ENCODE measurements at regions not wholly inside any gene's neighbourhood (a gene's known extent, or its start where the extent isn't known, plus 50 kb on each side); places are given as distances from the start of the nearest gene placed in this dataset.

DNA sequence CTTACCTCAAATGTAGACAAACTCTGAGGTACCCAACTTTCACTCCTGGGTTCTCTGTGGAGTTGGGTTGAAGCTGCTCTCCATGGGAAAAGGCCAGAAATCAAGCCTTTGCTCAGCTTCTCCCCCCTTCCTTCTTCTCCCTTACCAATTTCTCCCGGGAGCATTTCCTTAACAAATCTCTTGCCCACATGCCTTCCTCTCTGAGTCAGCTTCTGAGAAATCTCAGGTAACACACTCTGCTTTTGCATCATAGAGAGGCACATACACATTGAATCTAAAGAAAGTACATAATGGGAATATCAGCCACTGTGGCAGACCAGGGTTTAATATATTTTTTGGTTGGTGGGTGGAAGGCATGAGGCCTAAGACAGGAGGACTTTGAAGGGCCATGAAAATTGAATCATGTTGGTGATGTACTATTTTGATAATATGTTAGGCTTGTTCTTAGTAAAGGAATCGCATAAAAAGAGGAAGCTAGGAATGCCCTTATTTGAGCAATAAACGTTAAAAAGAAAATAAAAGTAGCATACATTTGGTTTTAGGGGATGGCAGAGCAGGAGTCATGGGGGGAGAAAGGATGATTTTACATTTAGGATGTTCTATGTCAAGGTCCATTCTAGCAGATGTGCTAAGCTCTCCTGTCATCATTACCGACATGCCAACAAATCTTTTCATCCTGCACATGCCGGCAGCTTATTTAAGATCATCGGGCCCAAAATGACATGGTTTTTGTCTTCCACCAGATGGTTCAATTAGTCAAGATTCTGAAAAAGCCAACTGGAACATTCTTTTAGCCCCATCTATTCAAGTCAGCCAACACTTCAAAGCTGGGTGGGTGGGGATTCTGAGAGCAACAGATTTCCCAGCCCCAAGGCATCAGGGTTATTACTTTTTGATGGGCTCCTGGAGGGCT, 199.5 kb upstream of the CLINT1 start:
- TF ChIP-seq, protein P1, sequence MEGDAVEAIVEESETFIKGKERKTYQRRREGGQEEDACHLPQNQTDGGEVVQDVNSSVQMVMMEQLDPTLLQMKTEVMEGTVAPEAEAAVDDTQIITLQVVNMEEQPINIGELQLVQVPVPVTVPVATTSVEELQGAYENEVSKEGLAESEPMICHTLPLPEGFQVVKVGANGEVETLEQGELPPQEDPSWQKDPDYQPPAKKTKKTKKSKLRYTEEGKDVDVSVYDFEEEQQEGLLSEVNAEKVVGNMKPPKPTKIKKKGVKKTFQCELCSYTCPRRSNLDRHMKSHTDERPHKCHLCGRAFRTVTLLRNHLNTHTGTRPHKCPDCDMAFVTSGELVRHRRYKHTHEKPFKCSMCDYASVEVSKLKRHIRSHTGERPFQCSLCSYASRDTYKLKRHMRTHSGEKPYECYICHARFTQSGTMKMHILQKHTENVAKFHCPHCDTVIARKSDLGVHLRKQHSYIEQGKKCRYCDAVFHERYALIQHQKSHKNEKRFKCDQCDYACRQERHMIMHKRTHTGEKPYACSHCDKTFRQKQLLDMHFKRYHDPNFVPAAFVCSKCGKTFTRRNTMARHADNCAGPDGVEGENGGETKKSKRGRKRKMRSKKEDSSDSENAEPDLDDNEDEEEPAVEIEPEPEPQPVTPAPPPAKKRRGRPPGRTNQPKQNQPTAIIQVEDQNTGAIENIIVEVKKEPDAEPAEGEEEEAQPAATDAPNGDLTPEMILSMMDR (conservative IDR thresholded peaks at IDR 0.05; ENCODE audit: low read depth, low read length), result no peak
- TF ChIP-seq EZH2 (IDR thresholded peaks at IDR 0.05; ENCODE audit: low read length, unreplicated experiment) (no peak), EZH2phosphoT487 (IDR thresholded peaks at IDR 0.05; ENCODE audit: borderline replicate concordance, low read length) (no peak)

All from PC-3 (cell line).